ENCODE measurements at regions not wholly inside any gene's neighbourhood (a gene's known extent, or its start where the extent isn't known, plus 50 kb on each side); places are given as distances from the start of the nearest gene placed in this dataset.

- DNase-seq (ENCODE audit: low read depth in 2 of 2) = no peak
These were observed 170.1 kb downstream of the ICE1 start for GRCh38 chr5:5592541-5592940.

- DNase-seq (ENCODE audit: low read depth in 2 of 2) = no peak
These were observed 169.1 kb downstream of the ICE1 start for GRCh38 chr5:5591567-5591966.

- no peak for DNase-seq (ENCODE audit: low read depth in 2 of 2)
These were observed 167.4 kb downstream of the ICE1 start for GRCh38 chr5:5589857-5590256.

GRCh38 chr5:5588887-5589826 lies 166.7 kb downstream of the ICE1 start:
- no peak for DNase-seq (ENCODE audit: low read depth in 2 of 2)

- no peak for DNase-seq (ENCODE audit: low read depth in 2 of 2)
These were observed 165.9 kb downstream of the ICE1 start for GRCh38 chr5:5588386-5588785.

- no peak for DNase-seq (ENCODE audit: low read depth in 2 of 2)
These were observed 165.0 kb downstream of the ICE1 start for GRCh38 chr5:5587474-5587873.

GRCh38 chr5:5586721-5587120 lies 164.2 kb downstream of the ICE1 start:
- no peak for DNase-seq (ENCODE audit: low read depth in 2 of 2)

- DNase-seq (ENCODE audit: low read depth in 2 of 2) = no peak
These were observed 163.4 kb downstream of the ICE1 start for GRCh38 chr5:5585751-5586341.

GRCh38 chr5:5584751-5585150 lies 162.3 kb downstream of the ICE1 start:
- no peak for DNase-seq (ENCODE audit: low read depth in 2 of 2)

- DNase-seq (ENCODE audit: low read depth in 2 of 2) = no peak
These were observed 161.8 kb downstream of the ICE1 start for GRCh38 chr5:5584236-5584745.

GRCh38 chr5:5583832-5584231 lies 161.4 kb downstream of the ICE1 start:
- DNase-seq (ENCODE audit: low read depth in 2 of 2) = no peak

GRCh38 chr5:5583023-5583765 lies 160.7 kb downstream of the ICE1 start:
- no peak for DNase-seq (ENCODE audit: low read depth in 2 of 2)

- no peak for DNase-seq (ENCODE audit: low read depth in 2 of 2)
These were observed 158.6 kb downstream of the ICE1 start for GRCh38 chr5:5581080-5581479.

GRCh38 chr5:5576744-5577143 lies 154.3 kb downstream of the ICE1 start:
- DNase-seq (ENCODE audit: low read depth in 2 of 2) = no peak

GRCh38 chr5:5575461-5575860 lies 153.0 kb downstream of the ICE1 start:
- no peak for DNase-seq (ENCODE audit: low read depth in 2 of 2)

GRCh38 chr5:5573798-5574380 lies 151.4 kb downstream of the ICE1 start:
- no peak for DNase-seq (ENCODE audit: low read depth in 2 of 2)

GRCh38 chr5:5572976-5573797 lies 150.7 kb downstream of the ICE1 start:
- no peak for DNase-seq (ENCODE audit: low read depth in 2 of 2)

- DNase-seq (ENCODE audit: low read depth in 2 of 2) = no peak
These were observed 149.8 kb downstream of the ICE1 start for GRCh38 chr5:5572010-5572865.

GRCh38 chr5:5570646-5571045 lies 148.2 kb downstream of the ICE1 start:
- no peak for DNase-seq (ENCODE audit: low read depth in 2 of 2)

GRCh38 chr5:5564898-5565297 lies 142.4 kb downstream of the ICE1 start:
- DNase-seq (ENCODE audit: low read depth in 2 of 2) = no peak

Measured in stimulated activated CD8-positive, alpha-beta memory T cell treated with anti-CD3 and anti-CD28 coated beads, Interleukin-15, amount 100 ng/mL, for 48 hours (primary cell).